ENCODE measurements at regions not wholly inside any gene's neighbourhood (a gene's known extent, or its start where the extent isn't known, plus 50 kb on each side); places are given as distances from the start of the nearest gene placed in this dataset.
"Not testable (repeated sequence)": the region's sequence is repeated elsewhere in the genome, so short reads cannot be mapped to it uniquely, and the experiment has no call there.

GRCh38 chr13:18276280-18276679, 905.3 kb downstream of the TUBA3C start:
- H3K4me3 Mint-ChIP-seq, H3K4me1 Mint-ChIP-seq, POLR2A ChIA-PET, H3K27ac Mint-ChIP-seq, H3K36me3 Mint-ChIP-seq, H3K9me3 Mint-ChIP-seq, DNase-seq, H3K27me3 Mint-ChIP-seq: not testable (repeated sequence)
- ATAC-seq (ENCODE audit: low read depth), result peak; percentile 50

GRCh38 chr13:18273785-18274514, 907.7 kb downstream of the TUBA3C start:
- H3K9me3 Mint-ChIP-seq; H3K27ac Mint-ChIP-seq; H3K4me3 Mint-ChIP-seq; ATAC-seq (ENCODE audit: low read depth); POLR2A ChIA-PET; H3K27me3 Mint-ChIP-seq; H3K36me3 Mint-ChIP-seq; H3K4me1 Mint-ChIP-seq; DNase-seq: not testable (repeated sequence)

- POLR2A ChIA-PET; H3K27me3 Mint-ChIP-seq; ATAC-seq (ENCODE audit: low read depth): not testable (repeated sequence)
These were observed 922.7 kb downstream of the TUBA3C start for GRCh38 chr13:18258801-18259419.

GRCh38 chr13:18257686-18258085, 923.9 kb downstream of the TUBA3C start:
- H3K4me3 Mint-ChIP-seq; DNase-seq; H3K27ac Mint-ChIP-seq; H3K9me3 Mint-ChIP-seq; ATAC-seq (ENCODE audit: low read depth); H3K27me3 Mint-ChIP-seq; H3K4me1 Mint-ChIP-seq; H3K36me3 Mint-ChIP-seq; POLR2A ChIA-PET: not testable (repeated sequence)

More at GRCh38 chr13:18258801-18259419, 922.7 kb downstream of the TUBA3C start:
- not testable (repeated sequence) for H3K9me3 Mint-ChIP-seq, H3K27ac Mint-ChIP-seq, DNase-seq, H3K4me1 Mint-ChIP-seq, H3K4me3 Mint-ChIP-seq, H3K36me3 Mint-ChIP-seq

DNA sequence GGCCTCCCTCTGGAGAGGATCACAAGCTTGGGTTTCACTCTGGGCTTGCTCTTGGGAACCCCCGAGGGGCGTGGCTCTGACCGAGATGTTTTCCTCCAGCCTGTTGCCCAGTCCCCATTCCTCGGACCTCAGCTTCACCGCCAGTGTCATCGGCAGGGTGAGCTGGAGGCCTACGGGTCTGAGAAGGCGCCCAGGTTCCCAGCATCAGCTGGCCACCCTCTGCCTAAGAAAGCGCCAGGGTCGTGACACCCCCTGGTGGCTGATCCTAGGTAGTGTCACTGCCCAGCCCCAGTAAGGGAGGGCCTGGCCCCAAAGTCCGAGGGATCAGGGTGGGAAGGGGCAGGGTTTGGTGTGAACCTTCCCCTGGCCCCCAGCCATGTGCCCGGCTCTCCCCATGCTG, 928.8 kb downstream of the TUBA3C start:
- ATAC-seq (ENCODE audit: low read depth); H3K27me3 Mint-ChIP-seq; H3K27ac Mint-ChIP-seq; H3K4me3 Mint-ChIP-seq; H3K36me3 Mint-ChIP-seq; POLR2A ChIA-PET; H3K4me1 Mint-ChIP-seq; DNase-seq: not testable (repeated sequence)
- H3K9me3 Mint-ChIP-seq, result peaks cover 15% of the 10 kb centered on the region

GRCh38 chr13:18248533-18249240, 932.9 kb downstream of the TUBA3C start:
- H3K4me1 Mint-ChIP-seq; H3K27me3 Mint-ChIP-seq; H3K4me3 Mint-ChIP-seq; POLR2A ChIA-PET; DNase-seq; H3K36me3 Mint-ChIP-seq; H3K9me3 Mint-ChIP-seq; ATAC-seq (ENCODE audit: low read depth): not testable (repeated sequence)
- peak overlapping the region; percentile 35 for H3K27ac Mint-ChIP-seq

DNA sequence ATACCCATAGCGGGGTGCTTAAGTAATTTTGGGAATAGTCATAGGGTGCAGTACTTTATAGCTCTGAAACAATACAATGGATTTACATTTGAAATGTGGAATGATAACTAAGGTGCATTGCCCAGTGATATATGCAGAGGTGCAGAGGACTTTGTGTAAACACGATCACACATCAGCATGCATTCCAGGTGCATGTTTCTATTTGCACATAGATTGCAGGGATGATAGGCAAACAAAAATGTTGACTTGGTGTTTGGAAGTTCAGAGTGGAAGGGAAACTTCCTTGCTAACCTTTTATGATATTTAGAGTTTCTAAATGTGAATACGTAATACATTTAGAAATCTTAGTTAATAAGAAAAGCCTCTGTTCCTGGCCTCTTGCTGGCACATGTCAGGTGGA, 941.5 kb downstream of the TUBA3C start:
- H3K4me1 Mint-ChIP-seq; H3K27ac Mint-ChIP-seq; H3K4me3 Mint-ChIP-seq; DNase-seq; H3K36me3 Mint-ChIP-seq; ATAC-seq (ENCODE audit: low read depth); H3K9me3 Mint-ChIP-seq; POLR2A ChIA-PET; H3K27me3 Mint-ChIP-seq: not testable (repeated sequence)

GRCh38 chr13:18238586-18238985, 943.0 kb downstream of the TUBA3C start:
- H3K27ac Mint-ChIP-seq; H3K4me3 Mint-ChIP-seq; POLR2A ChIA-PET; H3K4me1 Mint-ChIP-seq; H3K9me3 Mint-ChIP-seq; DNase-seq; ATAC-seq (ENCODE audit: low read depth); H3K36me3 Mint-ChIP-seq; H3K27me3 Mint-ChIP-seq: not testable (repeated sequence)

DNA sequence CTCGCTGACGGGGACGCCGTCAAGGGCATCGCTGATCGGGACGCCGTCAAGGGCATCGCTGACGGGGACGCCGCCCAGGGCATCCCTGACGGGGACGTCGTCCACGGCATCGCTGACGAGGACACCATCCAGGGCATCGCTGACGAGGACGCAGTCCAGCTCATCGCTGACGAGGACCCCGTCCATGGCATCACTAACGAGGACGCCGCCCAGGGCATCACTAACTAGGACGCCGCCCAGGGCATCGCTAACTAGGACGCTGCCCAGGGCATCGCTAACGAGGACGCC, 945.2 kb downstream of the TUBA3C start:
- Mint-ChIP-seq H3K4me1 (no peaks in the 10 kb centered on the region), H3K4me3 (no peak overlapping the region), H3K27ac (no peak overlapping the region), H3K9me3 (peaks cover 4% of the 10 kb centered on the region), H3K27me3 (no peaks in the 10 kb centered on the region), H3K36me3 (peaks cover 2% of the 10 kb centered on the region)
- ATAC-seq (ENCODE audit: low read depth), result no peak
- no peak for DNase-seq
- POLR2A ChIA-PET, result no interaction called here

GRCh38 chr13:18235756-18236527, 945.7 kb downstream of the TUBA3C start:
- Mint-ChIP-seq H3K27me3 (no peaks in the 10 kb centered on the region), H3K9me3 (peaks cover 4% of the 10 kb centered on the region)
- ATAC-seq (ENCODE audit: low read depth), result no peak

GRCh38 chr13:18235172-18235571, 946.5 kb downstream of the TUBA3C start:
- peaks cover 4% of the 10 kb centered on the region for H3K9me3 Mint-ChIP-seq
- H3K4me1 Mint-ChIP-seq, result no peaks in the 10 kb centered on the region
- no peak overlapping the region for H3K27ac Mint-ChIP-seq
- ATAC-seq (ENCODE audit: low read depth), result no peak
- no peak overlapping the region for H3K4me3 Mint-ChIP-seq
- POLR2A ChIA-PET, result no interaction called here
- no peaks in the 10 kb centered on the region for H3K27me3 Mint-ChIP-seq
- no peak for DNase-seq
- H3K36me3 Mint-ChIP-seq, result peaks cover 2% of the 10 kb centered on the region

More at GRCh38 chr13:18235756-18236527, 945.7 kb downstream of the TUBA3C start:
- POLR2A ChIA-PET, result no interaction called here
- Mint-ChIP-seq H3K4me1 (no peaks in the 10 kb centered on the region), H3K36me3 (peaks cover 2% of the 10 kb centered on the region), H3K4me3 (no peak overlapping the region), H3K27ac (no peak overlapping the region)
- DNase-seq, result no peak

DNA sequence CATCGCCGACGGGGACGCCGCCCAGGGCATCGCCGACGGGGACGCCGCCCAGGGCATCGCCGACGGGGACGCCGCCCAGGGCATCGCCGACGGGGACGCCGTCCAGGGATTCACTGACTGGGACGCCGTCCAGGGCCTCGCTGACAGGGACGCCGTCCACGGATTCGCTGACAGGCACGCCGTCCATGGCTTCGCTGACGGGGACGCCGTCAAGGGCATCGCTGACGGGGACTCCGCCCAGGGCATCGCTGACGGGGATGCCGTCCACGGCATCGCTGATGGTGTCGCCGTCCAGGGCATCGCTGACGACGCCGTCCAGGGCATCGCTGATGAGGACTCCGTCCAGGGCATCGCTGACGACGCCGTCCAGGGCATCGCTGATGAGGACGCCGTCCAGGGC, 947.2 kb downstream of the TUBA3C start:
- POLR2A ChIA-PET, result not testable (repeated sequence)

DNA sequence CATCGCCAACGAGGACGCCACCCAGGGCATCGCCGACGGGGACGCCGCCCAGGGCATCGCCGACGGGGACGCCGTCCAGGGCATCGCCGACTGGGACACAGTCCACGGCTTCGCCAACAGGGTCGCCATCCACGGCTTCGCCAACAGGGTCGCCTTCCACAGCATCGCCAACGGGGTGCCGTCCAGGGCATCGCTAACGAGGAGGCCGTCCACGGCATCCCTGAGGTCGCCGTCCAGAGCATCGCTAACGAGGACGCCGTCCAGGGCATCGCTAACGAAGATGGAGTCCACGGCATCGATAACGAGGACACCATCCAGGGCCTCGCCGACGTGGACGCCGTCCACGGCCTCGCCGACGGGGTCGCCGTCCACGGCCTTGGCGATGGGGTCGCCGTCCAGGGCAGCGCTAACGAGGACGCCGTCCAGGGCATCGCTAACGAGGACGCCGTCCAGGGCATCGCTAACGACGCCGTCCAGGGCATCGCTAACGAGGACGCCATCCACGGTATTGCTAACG, 947.8 kb downstream of the TUBA3C start:
- Mint-ChIP-seq H3K9me3 (peaks cover 2% of the 10 kb centered on the region), H3K4me3 (no peak overlapping the region), H3K4me1 (no peaks in the 10 kb centered on the region), H3K27me3 (no peaks in the 10 kb centered on the region), H3K27ac (no peak overlapping the region), H3K36me3 (peaks cover 1% of the 10 kb centered on the region)
- ATAC-seq (ENCODE audit: low read depth) (no peak), DNase-seq (no peak)
- POLR2A ChIA-PET, result no interaction called here

More for the DNA sequence above, 947.2 kb downstream of the TUBA3C start:
- not testable (repeated sequence) for ATAC-seq (ENCODE audit: low read depth); H3K27me3 Mint-ChIP-seq; H3K4me1 Mint-ChIP-seq; H3K9me3 Mint-ChIP-seq; H3K27ac Mint-ChIP-seq; H3K36me3 Mint-ChIP-seq; H3K4me3 Mint-ChIP-seq; DNase-seq

Data from activated naive CD8-positive, alpha-beta T cell treated with anti-CD3 and anti-CD28 coated beads, Interleukin-2, amount 10 ng/mL, durations not matched to agents 7 days and 5 days (primary cell).